Esophagus muscularis mucosa (tissue), 4 donors: ENCODE measurements at regions not wholly inside any gene's neighbourhood (a gene's known extent, or its start where the extent isn't known, plus 50 kb on each side); places are given as distances from the start of the nearest gene placed in this dataset.

ENCODE experiments used
- DNase-seq: peaks from one replicate; pipeline ENCODE4 v3.0.0-alpha.2; 2017; ENCODE audit errors: extremely low spot score
- H3K27ac ChIP-seq, 4 donors: fragments of 200-600 bp; sonication (generic); replicated peaks in 1 of 4; 1 replicate in 3 of 4; 2 replicates in 1 of 4; pipeline ENCODE4 v1.5.1; 2016 to 2019; ENCODE audit warnings: mild to moderate bottlenecking in 1 of 4
- H3K27me3 ChIP-seq, 4 donors: fragments of 200-600 bp; sonication (generic); one replicate each; pipeline versions ENCODE4 v1.5.1 to v1.6.0; 2016 to 2019
- H3K36me3 ChIP-seq, 4 donors: fragments of 200-600 bp; sonication (generic); one replicate each; pipeline ENCODE4 v1.5.1; 2016 to 2019
- H3K4me1 ChIP-seq, 4 donors: fragments of 200-600 bp; sonication (generic); one replicate each; pipeline ENCODE4 v1.5.1; 2016 to 2019
- H3K4me3 ChIP-seq, 4 donors: fragments of 200-600 bp; sonication (generic); 1 replicate in 2 of 4; 2 replicates in 2 of 4; pipeline ENCODE4 v1.5.1; 2016 to 2019; ENCODE audit warnings: mild to moderate bottlenecking in 4 of 4, moderate library complexity in 1 of 4
- H3K9me3 ChIP-seq, 4 donors: fragments of 200-600 bp; sonication (generic); 1 replicate in 3 of 4; 2 replicates in 1 of 4; pipeline ENCODE4 v1.5.1; 2016 to 2019
- EP300 ChIP-seq: sonication (generic); formaldehyde crosslinking; IDR thresholded peaks from one replicate; pipeline ENCODE4 v1.6.1; 2017; ENCODE audit warnings: antibody characterized with exemption
- POLR2A ChIP-seq: fragments of 450-650 bp; IDR thresholded peaks from one replicate; pipeline ENCODE4 v1.6.1; 2017; ENCODE audit warnings: antibody characterized with exemption, moderate library complexity, mild to moderate bottlenecking, low read depth
- POLR2AphosphoS5 ChIP-seq, 2 donors: sonication (generic); formaldehyde crosslinking; IDR thresholded peaks; one replicate each; pipeline ENCODE4 v1.6.1; 2017; ENCODE audit warnings: antibody characterized with exemption in 2 of 2
- WGBS: methylation state at CpG from one replicate; pipeline ENCODE4 v1.1.5; 2018; 5-methylcytosine and 5-hydroxymethylcytosine counted together
- intact Hi-C: fragments of 100-400 bp; cut with DNase I; formaldehyde crosslinking; loops from one replicate; pipeline ENCODE4 v1.15.1; 2023
- TF ChIP-seq, protein P1 (sequence below), 3 experiments: fragments of 200-600 bp in 2 of 3; fragments of 450-650 bp in 1 of 3; sonication (generic) in 2 of 3; IDR thresholded peaks; one replicate each; pipeline ENCODE4 v1.5.1; 2017 to 2019; ENCODE audit warnings: antibody characterized with exemption in 3 of 3, mild to moderate bottlenecking in 2 of 3, moderate library complexity in 1 of 3

- intact Hi-C loops: loop anchor here (10.0 kb wide), 1 partner anchor 141 kb away; no protein-coding TSS in a partner anchor
These were observed 456.1 kb downstream of the AEBP2 start for GRCh38 chr12:19895246-19896020.

GRCh38 chr12:19896041-19896440 is 456.7 kb downstream of the AEBP2 start:
- Histone ChIP-seq H3K27ac (no peak overlapping the region), H3K9me3 (peaks cover 0 to 4% (median 0%) of the 10 kb centered on the region in 4 donors), H3K36me3 (no peaks in the 10 kb centered on the region), H3K27me3 (no peaks in the 10 kb centered on the region), H3K4me3 (no peak overlapping the region), H3K4me1 (peaks cover 6 to 39% (median 25%) of the 10 kb centered on the region in 4 donors)
- 81% methylated on average over 1 of the region's 1 CpG for WGBS
- TF ChIP-seq POLR2A (no peak), POLR2AphosphoS5 (IDR thresholded peaks at IDR 0.05) (no peak), EP300 (no peak)
- TF ChIP-seq, protein P1, sequence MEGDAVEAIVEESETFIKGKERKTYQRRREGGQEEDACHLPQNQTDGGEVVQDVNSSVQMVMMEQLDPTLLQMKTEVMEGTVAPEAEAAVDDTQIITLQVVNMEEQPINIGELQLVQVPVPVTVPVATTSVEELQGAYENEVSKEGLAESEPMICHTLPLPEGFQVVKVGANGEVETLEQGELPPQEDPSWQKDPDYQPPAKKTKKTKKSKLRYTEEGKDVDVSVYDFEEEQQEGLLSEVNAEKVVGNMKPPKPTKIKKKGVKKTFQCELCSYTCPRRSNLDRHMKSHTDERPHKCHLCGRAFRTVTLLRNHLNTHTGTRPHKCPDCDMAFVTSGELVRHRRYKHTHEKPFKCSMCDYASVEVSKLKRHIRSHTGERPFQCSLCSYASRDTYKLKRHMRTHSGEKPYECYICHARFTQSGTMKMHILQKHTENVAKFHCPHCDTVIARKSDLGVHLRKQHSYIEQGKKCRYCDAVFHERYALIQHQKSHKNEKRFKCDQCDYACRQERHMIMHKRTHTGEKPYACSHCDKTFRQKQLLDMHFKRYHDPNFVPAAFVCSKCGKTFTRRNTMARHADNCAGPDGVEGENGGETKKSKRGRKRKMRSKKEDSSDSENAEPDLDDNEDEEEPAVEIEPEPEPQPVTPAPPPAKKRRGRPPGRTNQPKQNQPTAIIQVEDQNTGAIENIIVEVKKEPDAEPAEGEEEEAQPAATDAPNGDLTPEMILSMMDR (IDR thresholded peaks at IDR 0.05): no peak
- no peak for DNase-seq
- intact Hi-C loops: loop anchor here (10.0 kb wide), 1 partner anchor 141 kb away; no protein-coding TSS in a partner anchor

More at GRCh38 chr12:19895246-19896020, 456.1 kb downstream of the AEBP2 start:
- no peak for DNase-seq
- Histone ChIP-seq H3K27ac (no peak overlapping the region), H3K9me3 (peaks cover 0 to 4% (median 0%) of the 10 kb centered on the region in 4 donors), H3K36me3 (no peaks in the 10 kb centered on the region), H3K27me3 (no peaks in the 10 kb centered on the region), H3K4me3 (no peak overlapping the region), H3K4me1 (peaks cover 6 to 39% (median 25%) of the 10 kb centered on the region in 4 donors)
- TF ChIP-seq EP300 (no peak), POLR2AphosphoS5 (IDR thresholded peaks at IDR 0.05) (no peak), POLR2A (no peak)
- TF ChIP-seq, protein P1 (IDR thresholded peaks at IDR 0.05): no peak
- WGBS: 29% methylated on average over 2 of the region's 2 CpGs

DNA sequence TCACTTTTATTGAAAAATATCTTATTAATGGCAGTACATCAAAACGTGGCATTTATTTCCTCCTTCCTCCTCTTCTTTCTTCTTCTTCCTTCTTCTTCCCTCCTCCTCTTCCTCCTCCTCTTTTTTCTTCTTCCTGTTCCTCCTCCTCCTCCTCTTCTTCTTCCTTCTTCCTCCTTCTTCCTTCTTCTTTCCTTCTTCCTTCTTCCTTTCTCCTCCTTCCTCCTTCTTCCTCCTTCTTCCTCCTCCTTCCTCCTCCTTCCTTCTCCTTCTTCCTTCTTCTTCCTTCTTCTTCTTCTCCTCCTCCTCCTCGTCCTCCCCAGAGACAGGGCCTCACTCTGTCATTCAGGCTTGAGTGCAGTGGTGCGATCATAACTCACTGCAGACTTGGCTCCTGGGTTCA is 457.2 kb downstream of the AEBP2 start:
- H3K27ac ChIP-seq: no peak overlapping the region
- no peak for DNase-seq
- H3K27me3 ChIP-seq: no peaks in the 10 kb centered on the region
- no peak for TF ChIP-seq POLR2AphosphoS5 (IDR thresholded peaks at IDR 0.05)
- TF ChIP-seq POLR2A: no peak
- TF ChIP-seq, protein P1 (IDR thresholded peaks at IDR 0.05): no peak
- no peak for TF ChIP-seq EP300
- intact Hi-C loops: loop anchor here (10.0 kb wide), 1 partner anchor 142 kb away; no protein-coding TSS in a partner anchor
- WGBS: 85% methylated on average over 3 of the region's 3 CpGs
- H3K4me3 ChIP-seq: no peak overlapping the region
- peaks cover 6 to 39% (median 25%) of the 10 kb centered on the region in 4 donors for H3K4me1 ChIP-seq
- peaks cover 0 to 4% (median 0%) of the 10 kb centered on the region in 4 donors for H3K9me3 ChIP-seq
- H3K36me3 ChIP-seq: no peaks in the 10 kb centered on the region

DNA sequence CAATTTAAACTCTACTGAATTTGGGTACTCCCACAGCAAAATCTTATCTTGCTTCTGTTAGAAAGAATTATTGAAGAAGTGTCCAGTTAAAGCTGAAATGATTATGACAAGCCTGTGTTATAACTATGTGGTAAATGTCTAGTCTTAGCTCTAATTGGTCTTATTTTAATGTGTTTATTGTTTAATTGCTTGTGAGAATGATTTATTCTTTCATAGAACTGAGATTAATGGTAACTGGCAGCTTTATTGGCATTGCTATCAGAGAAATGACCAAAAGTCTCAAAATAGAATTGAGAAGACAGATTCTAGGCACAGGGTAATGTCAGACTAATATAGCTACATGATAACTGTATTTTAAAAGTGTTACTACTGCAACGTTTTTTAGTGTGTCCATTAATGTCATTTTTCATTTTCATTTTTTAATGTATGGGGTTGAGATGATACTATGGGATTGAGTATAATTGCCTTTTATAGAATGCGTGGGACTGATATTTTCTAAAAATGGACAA is 458.7 kb downstream of the AEBP2 start:
- Histone ChIP-seq H3K27me3 (no peaks in the 10 kb centered on the region), H3K36me3 (no peaks in the 10 kb centered on the region), H3K4me3 (no peak overlapping the region), H3K4me1 (peaks cover 6 to 39% (median 25%) of the 10 kb centered on the region in 4 donors), H3K27ac (no peak overlapping the region), H3K9me3 (peaks cover 0 to 4% (median 0%) of the 10 kb centered on the region in 4 donors)
- 40% methylated on average over 2 of the region's 2 CpGs for WGBS
- intact Hi-C loops: loop anchor here (10.0 kb wide), 1 partner anchor 143 kb away; no protein-coding TSS in a partner anchor
- TF ChIP-seq, protein P1 (IDR thresholded peaks at IDR 0.05): no peak
- no peak for TF ChIP-seq POLR2AphosphoS5 (IDR thresholded peaks at IDR 0.05)
- TF ChIP-seq POLR2A: no peak
- DNase-seq: no peak
